ENCODE measurements at regions not wholly inside any gene's neighbourhood (a gene's known extent, or its start where the extent isn't known, plus 50 kb on each side); places are given as distances from the start of the nearest gene placed in this dataset.
"Not testable (repeated sequence)": the region's sequence is repeated elsewhere in the genome, so short reads cannot be mapped to it uniquely, and the experiment has no call there.

GRCh38 chr22:26806445-26807175 is 149.2 kb downstream of the MIAT start:
- DNase-seq (ENCODE audit: low read depth) = no peak

GRCh38 chr22:26811647-26811992 is 154.2 kb downstream of the MIAT start:
- no peak for DNase-seq (ENCODE audit: low read depth)

DNA sequence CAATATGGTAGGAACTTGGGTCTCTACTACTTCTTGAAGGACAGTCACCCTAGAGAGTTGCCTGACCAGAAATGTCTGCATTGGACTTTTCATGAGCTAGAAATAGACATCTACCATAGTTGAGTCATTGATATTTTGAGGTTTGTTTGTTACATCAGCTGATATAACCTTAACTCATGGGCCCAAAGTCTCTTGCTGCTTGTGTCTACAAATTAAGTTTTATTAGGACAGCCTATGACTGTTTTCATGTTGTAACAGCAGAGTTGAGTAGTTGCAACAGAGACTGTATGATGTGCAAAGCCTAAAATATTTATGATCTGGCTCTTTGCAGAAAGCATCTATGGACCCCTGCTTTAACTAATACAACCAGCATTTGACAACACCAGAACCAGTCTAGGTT is 155.3 kb downstream of the MIAT start:
- DNase-seq (ENCODE audit: low read depth) = no peak

GRCh38 chr22:26816726-26817125 is 159.3 kb downstream of the MIAT start:
- DNase-seq (ENCODE audit: low read depth) = no peak

DNA sequence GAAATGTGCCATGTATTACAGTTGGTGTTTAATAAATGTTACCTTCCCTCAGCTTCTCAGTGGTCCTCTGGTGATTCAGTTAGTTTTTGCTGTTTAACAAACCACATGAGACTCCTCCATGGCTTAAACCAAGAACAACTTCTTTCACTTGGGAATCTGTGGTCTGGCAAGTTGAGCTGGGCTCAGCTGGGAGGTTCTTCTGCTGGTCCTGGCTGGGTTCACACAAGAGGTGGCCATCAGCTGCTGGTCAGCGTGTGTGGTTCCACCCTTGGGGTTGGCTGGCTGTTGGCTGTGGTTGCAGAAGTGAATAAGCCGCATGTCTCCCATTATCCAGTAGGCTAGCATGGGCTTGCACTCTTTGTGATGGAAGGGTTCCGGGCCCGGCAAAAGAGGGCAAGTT is 160.5 kb downstream of the MIAT start:
- DNase-seq (ENCODE audit: low read depth) = no peak

DNA sequence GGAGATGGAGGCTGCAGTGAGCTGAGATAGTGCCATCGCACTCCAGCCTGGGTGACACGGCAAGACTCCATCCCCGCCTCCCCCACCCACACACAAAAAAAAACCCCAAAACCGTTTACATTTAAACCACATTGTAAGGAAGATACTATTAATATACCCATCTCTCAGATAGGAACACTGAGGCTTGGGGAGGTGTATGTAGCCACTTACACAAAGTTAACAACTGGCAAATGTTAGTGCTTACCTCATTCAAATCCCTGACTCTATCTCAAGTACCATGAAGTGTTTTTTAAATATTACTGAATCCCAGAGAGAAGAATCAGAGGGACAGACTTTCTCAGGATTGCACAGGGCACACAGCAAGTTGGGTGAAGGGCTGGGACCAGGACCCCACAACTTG is 164.5 kb downstream of the MIAT start:
- DNase-seq (ENCODE audit: low read depth) = no peak

- no peak for DNase-seq (ENCODE audit: low read depth)
Observed at GRCh38 chr22:26822313-26822712, 164.9 kb downstream of the MIAT start.

DNA sequence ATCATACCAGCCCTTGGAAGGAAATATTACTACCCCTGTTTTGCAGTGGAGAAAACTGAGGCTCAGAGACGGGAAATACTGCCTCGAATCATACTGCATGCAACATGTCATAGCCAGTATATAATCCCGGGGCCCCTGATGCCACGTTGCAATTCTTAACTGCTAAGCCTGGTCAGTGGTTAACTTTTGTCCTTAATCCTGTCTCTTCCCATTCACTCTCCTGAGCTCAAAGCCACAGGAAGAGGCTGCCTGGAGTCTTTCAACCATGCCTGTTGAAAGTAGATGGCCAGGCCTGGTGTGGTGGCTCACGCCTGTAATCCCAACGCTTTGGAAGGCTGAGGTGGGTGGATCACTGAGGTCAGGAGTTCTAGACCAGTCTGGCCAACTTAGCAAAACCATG is 166.6 kb downstream of the MIAT start:
- no peak for DNase-seq (ENCODE audit: low read depth)

GRCh38 chr22:26825960-26826935 is 168.9 kb downstream of the MIAT start:
- DNase-seq (ENCODE audit: low read depth) = no peak

DNA sequence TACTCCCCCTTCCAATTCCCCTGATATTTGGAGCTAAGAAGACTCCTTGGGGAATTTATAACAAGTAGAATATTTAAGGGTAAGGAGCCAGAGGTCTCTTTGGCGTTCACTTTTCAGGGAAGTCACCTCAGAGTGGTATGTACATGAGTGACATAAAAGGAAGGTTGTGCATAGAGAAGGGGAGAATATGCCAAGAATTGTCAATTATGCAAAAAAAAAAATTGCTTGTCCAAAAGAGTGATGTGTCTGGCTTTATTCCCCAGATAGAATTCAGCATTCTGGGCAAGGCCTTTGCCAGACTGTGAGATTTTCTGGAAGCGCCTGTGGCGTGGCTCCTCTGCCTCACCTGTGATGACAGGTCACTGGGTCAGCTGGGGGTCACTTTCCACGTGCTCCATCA is 170.2 kb downstream of the MIAT start:
- DNase-seq (ENCODE audit: low read depth) = no peak

- DNase-seq (ENCODE audit: low read depth) = no peak
Observed at GRCh38 chr22:26828311-26828710, 170.9 kb downstream of the MIAT start.

- DNase-seq (ENCODE audit: low read depth) = no peak
Observed at GRCh38 chr22:26830837-26831236, 173.4 kb downstream of the MIAT start.

DNA sequence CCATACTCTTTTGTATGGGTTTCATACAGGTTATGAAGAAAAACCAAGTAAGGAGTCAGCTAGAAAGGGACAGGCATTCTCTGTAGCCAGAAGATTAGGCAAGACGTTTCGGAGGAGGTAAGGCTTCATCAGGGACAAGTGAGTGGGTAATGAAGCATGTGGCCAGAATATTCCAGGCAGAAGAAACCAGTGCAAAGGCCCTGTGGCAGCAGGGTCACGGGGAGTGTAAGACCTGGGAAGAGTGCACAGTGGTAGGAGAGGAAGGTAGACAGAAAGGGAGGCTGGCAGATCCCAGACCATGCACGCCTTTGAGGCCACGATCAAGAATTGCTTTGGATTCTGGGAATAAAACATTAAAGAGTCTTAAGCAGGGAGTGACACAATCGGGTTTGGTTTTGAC is 177.6 kb downstream of the MIAT start:
- no peak for DNase-seq (ENCODE audit: low read depth)

GRCh38 chr22:26835929-26836528 is 178.6 kb downstream of the MIAT start:
- DNase-seq (ENCODE audit: low read depth) = peak; percentile 0

- no peak for DNase-seq (ENCODE audit: low read depth)
Observed at GRCh38 chr22:26837784-26838470, 180.5 kb downstream of the MIAT start.

GRCh38 chr22:26838471-26838825 is 181.1 kb downstream of the MIAT start:
- no peak for DNase-seq (ENCODE audit: low read depth)

- no peak for DNase-seq (ENCODE audit: low read depth)
Observed at GRCh38 chr22:26839216-26839615, 181.8 kb downstream of the MIAT start.

GRCh38 chr22:26840770-26841169 is 183.4 kb downstream of the MIAT start:
- not testable (repeated sequence) for DNase-seq (ENCODE audit: low read depth)

- DNase-seq (ENCODE audit: low read depth) = no peak
Observed at GRCh38 chr22:26842103-26842502, 184.7 kb downstream of the MIAT start.

GRCh38 chr22:26845021-26845743 is 187.8 kb downstream of the MIAT start:
- no peak for DNase-seq (ENCODE audit: low read depth)

GRCh38 chr22:26846076-26846475 is 188.7 kb downstream of the MIAT start:
- no peak for DNase-seq (ENCODE audit: low read depth)

DNA sequence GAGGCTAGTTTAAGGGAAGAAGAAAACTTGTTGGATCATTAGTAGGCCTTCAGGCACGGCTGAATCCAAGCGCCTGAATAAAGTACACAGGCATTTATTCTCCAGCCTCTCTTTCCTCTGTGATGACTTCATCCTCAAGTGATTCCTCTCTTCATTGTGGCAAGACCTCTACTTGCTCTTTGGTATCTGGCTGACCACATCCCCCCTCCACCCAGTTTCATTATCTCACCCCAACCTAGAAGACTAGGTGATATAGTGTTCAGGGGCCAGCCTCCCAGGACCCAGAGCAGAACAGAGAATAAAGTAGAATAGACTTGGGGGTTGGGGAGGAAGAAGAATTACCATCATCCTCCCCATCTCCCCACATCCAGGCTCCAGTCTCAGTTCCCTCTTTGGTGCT is 189.3 kb downstream of the MIAT start:
- no peak for DNase-seq (ENCODE audit: low read depth)

Data from T follicular helper cell (primary cell).